GM12892 (cell line): ENCODE measurements at regions not wholly inside any gene's neighbourhood (a gene's known extent, or its start where the extent isn't known, plus 50 kb on each side); places are given as distances from the start of the nearest gene placed in this dataset.

ENCODE experiments used
- DNase-seq: peaks from one replicate; pipeline ENCODE4 v3.0.0; 2011; ENCODE audit not compliant: insufficient read length
- FAIRE-seq: peaks from 2 replicates; lab custom pipeline; 2011; peaks lifted over from hg19 to GRCh38; lab: Jason Lieb, UNC
- POLR2A ChIP-seq: IDR thresholded peaks from 2 replicates; pipeline ENCODE4 v1.6.1; 2011; ENCODE audit warnings: low read depth, low read length, control low read depth
- POLR2AphosphoS5 ChIP-seq: IDR thresholded peaks from 2 replicates; pipeline ENCODE4 v1.6.1; 2011; ENCODE audit warnings: low read depth, low read length, control low read depth
- TAF1 ChIP-seq: IDR thresholded peaks from 2 replicates; pipeline ENCODE4 v1.6.1; 2011; ENCODE audit warnings: low read depth, mild to moderate bottlenecking, control low read depth, low read length, borderline replicate concordance

GRCh38 chr19:31175564-31176348 lies 173.5 kb downstream of the TSHZ3 start:
- TF ChIP-seq POLR2AphosphoS5, result no peak
- no peak for TF ChIP-seq TAF1
- TF ChIP-seq POLR2A, result no peak
- FAIRE-seq (no peak), DNase-seq (no peak)

- DNase-seq, result no peak
- FAIRE-seq, result no peak
- no peak for TF ChIP-seq POLR2A
- TF ChIP-seq POLR2AphosphoS5, result no peak
- no peak for TF ChIP-seq TAF1
These were observed 174.3 kb downstream of the TSHZ3 start for GRCh38 chr19:31174948-31175347.

GRCh38 chr19:31173991-31174390 lies 175.2 kb downstream of the TSHZ3 start:
- DNase-seq, result no peak
- no peak for FAIRE-seq
- TF ChIP-seq POLR2A, result no peak
- no peak for TF ChIP-seq POLR2AphosphoS5
- no peak for TF ChIP-seq TAF1

DNA sequence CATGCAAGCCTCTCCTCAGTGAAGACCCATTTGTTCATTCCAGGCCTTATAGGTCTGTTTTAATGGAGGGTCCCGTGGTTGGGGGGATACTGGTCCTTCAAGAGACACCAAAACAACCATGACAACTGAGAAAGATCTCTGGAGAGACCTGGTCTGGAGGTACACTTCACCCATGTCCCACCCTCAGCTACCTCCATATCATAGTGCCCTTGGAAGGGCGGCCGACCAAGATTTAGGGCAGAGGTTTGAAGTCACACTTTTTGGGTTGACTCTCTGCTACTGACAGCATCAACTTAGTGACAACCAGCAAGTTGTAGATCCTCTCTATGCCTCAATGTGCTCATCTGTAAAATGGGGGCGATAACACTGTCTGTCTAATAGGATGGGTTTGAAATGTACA lies 177.3 kb downstream of the TSHZ3 start:
- FAIRE-seq, result no peak
- no peak for DNase-seq
- TF ChIP-seq TAF1 (no peak), POLR2A (no peak), POLR2AphosphoS5 (no peak)

DNA sequence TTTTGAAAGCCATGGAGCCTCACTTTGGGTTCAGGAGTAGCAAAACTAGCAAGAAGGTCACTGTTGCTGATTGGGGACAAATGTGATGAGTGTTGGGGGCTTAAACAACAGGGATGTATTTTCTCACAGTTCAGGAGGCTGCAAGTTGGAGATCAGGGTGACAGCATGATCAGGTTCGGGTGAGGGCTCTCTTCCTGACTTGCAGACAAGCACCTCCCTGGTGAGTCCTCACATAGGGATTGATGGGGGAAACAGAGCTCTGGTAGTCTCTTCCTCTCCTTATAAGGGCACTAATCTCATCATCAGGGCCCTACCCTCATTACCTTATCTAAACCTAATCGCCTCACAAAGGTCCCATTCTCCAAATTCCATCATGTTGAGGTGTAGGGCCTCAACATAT lies 179.2 kb downstream of the TSHZ3 start:
- no peak for FAIRE-seq
- TF ChIP-seq POLR2AphosphoS5, result no peak
- TF ChIP-seq POLR2A, result no peak
- no peak for TF ChIP-seq TAF1
- DNase-seq, result no peak

DNA sequence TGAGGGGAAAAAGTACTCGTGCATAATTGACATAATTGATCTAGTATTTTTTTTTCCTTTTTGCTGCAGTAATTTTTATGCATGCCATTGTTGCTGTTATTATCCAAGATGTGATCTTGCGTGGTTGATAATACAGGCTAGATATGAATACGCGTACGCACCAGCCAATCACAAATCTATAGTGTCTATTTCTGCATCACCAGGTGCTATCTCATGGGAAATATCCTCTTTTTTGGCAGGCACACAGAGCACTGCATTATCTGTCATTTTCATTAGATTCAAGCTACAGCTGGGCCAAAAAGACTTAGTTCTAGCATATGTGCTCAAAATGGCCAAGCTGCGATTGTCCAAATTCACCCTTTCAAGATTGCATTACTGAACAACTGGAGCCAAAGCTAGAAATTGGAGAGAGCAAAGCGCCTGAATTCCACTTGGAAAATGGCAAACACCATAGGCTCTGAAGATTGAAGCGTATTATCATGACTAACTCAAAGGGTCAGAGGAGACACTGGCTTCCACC lies 181.1 kb downstream of the TSHZ3 start:
- no peak for TF ChIP-seq POLR2AphosphoS5
- no peak for TF ChIP-seq POLR2A
- no peak for TF ChIP-seq TAF1
- no peak for FAIRE-seq
- no peak for DNase-seq

GRCh38 chr19:31167690-31168089 lies 181.5 kb downstream of the TSHZ3 start:
- DNase-seq (no peak), FAIRE-seq (no peak)
- TF ChIP-seq TAF1 (no peak), POLR2A (no peak), POLR2AphosphoS5 (no peak)

GRCh38 chr19:31166206-31166605 lies 183.0 kb downstream of the TSHZ3 start:
- DNase-seq (no peak), FAIRE-seq (no peak)
- TF ChIP-seq POLR2A (no peak), TAF1 (no peak), POLR2AphosphoS5 (no peak)

GRCh38 chr19:31164791-31165251 lies 184.4 kb downstream of the TSHZ3 start:
- DNase-seq, result no peak
- no peak for FAIRE-seq
- no peak for TF ChIP-seq TAF1
- TF ChIP-seq POLR2AphosphoS5, result no peak
- TF ChIP-seq POLR2A, result no peak

DNA sequence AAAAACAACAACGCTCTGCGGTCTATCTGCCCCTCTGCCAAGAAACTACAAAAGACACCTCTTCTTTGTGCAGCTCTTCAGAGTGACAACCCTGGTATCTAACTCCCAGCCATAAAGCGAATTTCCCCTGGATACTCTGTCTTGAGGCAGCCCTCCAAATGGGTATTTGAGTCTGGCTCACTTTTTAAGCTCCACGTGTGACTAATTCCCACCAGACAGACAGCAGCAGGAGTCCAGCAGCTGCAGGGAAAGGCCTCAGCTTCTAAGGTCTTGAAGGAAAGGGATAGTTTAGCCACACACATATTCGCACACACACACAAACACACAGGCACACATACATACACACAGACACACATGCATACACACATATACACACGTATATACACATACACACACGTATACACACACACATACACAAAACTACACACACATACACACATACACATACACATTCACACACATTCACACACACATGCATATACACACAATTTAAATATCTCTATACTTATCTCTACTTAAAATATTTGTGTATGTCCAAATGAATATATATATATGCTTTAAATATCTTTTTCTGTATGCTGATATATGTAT lies 188.8 kb downstream of the TSHZ3 start:
- no peak for TF ChIP-seq POLR2AphosphoS5
- TF ChIP-seq TAF1, result no peak
- TF ChIP-seq POLR2A, result no peak
- FAIRE-seq, result no peak
- no peak for DNase-seq

DNA sequence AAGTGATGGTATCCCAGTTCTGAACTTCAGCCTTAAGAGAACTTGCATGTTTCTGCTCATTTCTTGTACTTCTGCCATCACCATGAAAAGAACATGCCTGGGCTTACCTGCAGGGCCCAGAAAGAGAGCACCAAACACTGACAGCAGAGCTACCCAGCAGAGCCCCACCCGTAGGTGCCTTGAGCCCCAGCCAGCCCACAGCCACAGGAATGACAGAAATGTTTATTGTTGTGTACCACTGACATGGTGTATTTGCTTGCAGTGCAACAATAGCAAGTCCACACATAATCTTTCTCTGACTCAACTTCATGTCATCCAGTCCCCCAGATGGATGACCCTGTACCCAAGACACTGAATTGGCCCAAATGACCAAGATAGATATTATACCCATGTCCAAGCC lies 195.2 kb downstream of the TSHZ3 start:
- DNase-seq (no peak), FAIRE-seq (no peak)
- TF ChIP-seq POLR2AphosphoS5 (no peak), POLR2A (no peak), TAF1 (no peak)

- no peak for TF ChIP-seq POLR2A
- no peak for TF ChIP-seq TAF1
- no peak for TF ChIP-seq POLR2AphosphoS5
- DNase-seq (no peak), FAIRE-seq (no peak)
These were observed 196.3 kb downstream of the TSHZ3 start for GRCh38 chr19:31152906-31153305.
